ENCODE measurements at regions not wholly inside any gene's neighbourhood (a gene's known extent, or its start where the extent isn't known, plus 50 kb on each side); places are given as distances from the start of the nearest gene placed in this dataset.

GRCh38 chr5:167918184-167918812, 373.1 kb upstream of the WWC1 start:
- H3K79me2 ChIP-seq (ENCODE audit: control insufficient read depth, insufficient read depth, low read length): peaks cover 90% of the 10 kb centered on the region
- dilution Hi-C loops (cut with MboI; ENCODE audit: extremely low pct_ligation_motif_present, low sequenced_read_pairs): no loop called here
- H3K27me3 ChIP-seq (ENCODE audit: control insufficient read depth, extremely low read depth, insufficient read depth, low read length): no peaks in the 10 kb centered on the region
- H3K4me2 ChIP-seq (ENCODE audit: control insufficient read depth, extremely low read depth, insufficient read depth, low read depth, low read length): no peak overlapping the region
- no peak for TF ChIP-seq CTCF (optimal IDR thresholded peaks at IDR 0.05 in 1 of 3, IDR thresholded peaks at IDR 0.05 in 1 of 3, conservative IDR thresholded peaks at IDR 0.05 in 1 of 3; ENCODE audit: extremely low read depth in 1 of 3, insufficient read depth in 2 of 3, low read length in 3 of 3)
- TF ChIP-seq EZH2 (IDR thresholded peaks at IDR 0.05; ENCODE audit: low read length): no peak
- H3K4me1 ChIP-seq (ENCODE audit: control insufficient read depth, extremely low read depth, insufficient read depth, low read length): peaks cover 7% of the 10 kb centered on the region
- no peaks in the 10 kb centered on the region for H3K9me1 ChIP-seq (ENCODE audit: control insufficient read depth, extremely low read depth, insufficient read depth, low read length)
- H3K9me3 ChIP-seq (ENCODE audit: control insufficient read depth, low read depth, low read length): no peaks in the 10 kb centered on the region
- no peak overlapping the region for H3K4me3 ChIP-seq (ENCODE audit: control insufficient read depth in 2 of 3, extremely low read depth in 1 of 3, insufficient read depth in 2 of 3, low read depth in 1 of 3, low read length in 3 of 3)
- DNase-seq (ENCODE audit: low read depth, low spot score) (no peak), FAIRE-seq (no peak)
- H3K27ac ChIP-seq (ENCODE audit: control insufficient read depth, insufficient read depth, low read length): no peak overlapping the region
- peaks cover 8 to 10% of the 10 kb centered on the region in 2 experiments for H3K36me3 ChIP-seq (ENCODE audit: control insufficient read depth in 2 of 2, extremely low read depth in 1 of 2, insufficient read depth in 2 of 2, low read length in 2 of 2)
- peaks cover 3% of the 10 kb centered on the region for H4K20me1 ChIP-seq (ENCODE audit: control insufficient read depth, extremely low read depth, insufficient read depth, low read length)
- H3K9ac ChIP-seq (ENCODE audit: control insufficient read depth, extremely low read depth, insufficient read depth, low read length): no peak overlapping the region
- H2AFZ ChIP-seq (ENCODE audit: control insufficient read depth, low read length): no peak overlapping the region

DNA sequence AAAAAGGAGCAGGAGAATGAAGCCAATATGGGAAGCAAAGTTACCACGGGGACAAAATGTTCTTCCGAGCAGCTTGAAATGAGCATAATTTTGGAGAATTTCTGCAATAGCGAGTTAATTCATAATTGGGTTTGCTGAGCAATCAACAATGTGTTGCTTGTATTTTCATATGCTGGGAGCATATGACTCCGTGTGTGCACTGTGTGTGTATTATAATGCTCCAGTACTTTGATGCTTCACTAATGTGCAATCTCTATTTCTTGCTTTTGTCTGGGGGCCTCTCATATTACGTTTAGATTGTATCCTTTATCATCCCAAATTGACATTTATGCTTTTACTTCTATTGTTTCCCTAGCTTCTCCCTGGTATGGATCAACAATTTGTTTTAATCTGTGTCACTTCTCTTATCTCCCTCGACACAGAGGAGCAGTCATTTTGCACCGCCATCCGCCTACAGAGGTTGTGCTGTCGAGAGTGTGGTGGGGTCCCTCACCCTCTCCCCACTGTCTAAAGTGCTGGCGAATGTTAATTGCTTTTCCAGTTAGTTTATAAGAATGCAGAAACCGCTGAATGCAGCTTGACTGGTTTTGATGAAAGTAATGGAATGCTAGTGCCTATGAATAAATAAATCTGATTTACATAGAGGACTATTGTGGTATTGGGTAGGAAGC, 372.5 kb upstream of the WWC1 start:
- Histone ChIP-seq H3K4me3 (ENCODE audit: control insufficient read depth in 2 of 3, extremely low read depth in 1 of 3, insufficient read depth in 2 of 3, low read depth in 1 of 3, low read length in 3 of 3) (no peak overlapping the region), H2AFZ (ENCODE audit: control insufficient read depth, low read length) (no peak overlapping the region), H3K9me3 (ENCODE audit: control insufficient read depth, low read depth, low read length) (no peaks in the 10 kb centered on the region), H3K27me3 (ENCODE audit: control insufficient read depth, extremely low read depth, insufficient read depth, low read length) (no peaks in the 10 kb centered on the region), H3K36me3 (ENCODE audit: control insufficient read depth in 2 of 2, extremely low read depth in 1 of 2, insufficient read depth in 2 of 2, low read length in 2 of 2) (peaks cover 9 to 10% of the 10 kb centered on the region in 2 experiments), H4K20me1 (ENCODE audit: control insufficient read depth, extremely low read depth, insufficient read depth, low read length) (peaks cover 7% of the 10 kb centered on the region), H3K79me2 (ENCODE audit: control insufficient read depth, insufficient read depth, low read length) (peaks cover 90% of the 10 kb centered on the region), H3K9ac (ENCODE audit: control insufficient read depth, extremely low read depth, insufficient read depth, low read length) (no peak overlapping the region), H3K4me2 (ENCODE audit: control insufficient read depth, extremely low read depth, insufficient read depth, low read depth, low read length) (no peak overlapping the region), H3K4me1 (ENCODE audit: control insufficient read depth, extremely low read depth, insufficient read depth, low read length) (peaks cover 8% of the 10 kb centered on the region), H3K9me1 (ENCODE audit: control insufficient read depth, extremely low read depth, insufficient read depth, low read length) (no peaks in the 10 kb centered on the region), H3K27ac (ENCODE audit: control insufficient read depth, insufficient read depth, low read length) (no peak overlapping the region)
- dilution Hi-C loops (cut with MboI; ENCODE audit: extremely low pct_ligation_motif_present, low sequenced_read_pairs): no loop called here
- TF ChIP-seq CTCF (optimal IDR thresholded peaks at IDR 0.05 in 1 of 3, IDR thresholded peaks at IDR 0.05 in 1 of 3, conservative IDR thresholded peaks at IDR 0.05 in 1 of 3; ENCODE audit: extremely low read depth in 1 of 3, insufficient read depth in 2 of 3, low read length in 3 of 3) (no peak), EZH2 (IDR thresholded peaks at IDR 0.05; ENCODE audit: low read length) (no peak)
- no peak for FAIRE-seq
- DNase-seq (ENCODE audit: low read depth, low spot score): no peak

Data from keratinocyte (primary cell).